Keratinocyte (primary cell): ENCODE measurements at regions not wholly inside any gene's neighbourhood (a gene's known extent, or its start where the extent isn't known, plus 50 kb on each side); places are given as distances from the start of the nearest gene placed in this dataset.

Experiments
- DNase-seq: peaks from one replicate; pipeline ENCODE4 v3.0.0-alpha.2; 2011; ENCODE audit warnings: low read depth, missing footprints, low spot score
- FAIRE-seq: peaks from 2 replicates; lab custom pipeline; 2011; peaks lifted over from hg19 to GRCh38; lab: Jason Lieb, UNC
- H2AFZ ChIP-seq: 2 replicates; pipeline ENCODE4 v1.6.0; 2012; ENCODE audit warnings: low read length, control low read depth, inconsistent platforms; ENCODE audit not compliant: control insufficient read depth
- H3K27ac ChIP-seq: 2 replicates; pipeline ENCODE4 v1.5.1; 2011; ENCODE audit warnings: low read length; ENCODE audit not compliant: control insufficient read depth, insufficient read depth
- H3K27me3 ChIP-seq: 3 replicates; pipeline ENCODE4 v1.6.0; 2011; ENCODE audit warnings: low read length; ENCODE audit not compliant: control insufficient read depth, insufficient read depth; ENCODE audit errors: extremely low read depth
- H3K36me3 ChIP-seq, 2 experiments: 2 replicates in 1 of 2; 3 replicates in 1 of 2; pipeline ENCODE4 v1.5.1; 2011; ENCODE audit warnings: low read length in 2 of 2, mild to moderate bottlenecking in 1 of 2; ENCODE audit not compliant: control insufficient read depth in 2 of 2, insufficient read depth in 2 of 2; ENCODE audit errors: extremely low read depth in 1 of 2
- H3K4me1 ChIP-seq: 3 replicates; pipeline ENCODE4 v1.5.1; 2011; ENCODE audit warnings: low read length; ENCODE audit not compliant: control insufficient read depth, insufficient read depth; ENCODE audit errors: extremely low read depth
- H3K4me2 ChIP-seq: 3 replicates; pipeline ENCODE4 v1.6.0; 2011; ENCODE audit warnings: low read depth, low read length; ENCODE audit not compliant: control insufficient read depth, insufficient read depth; ENCODE audit errors: extremely low read depth
- H3K4me3 ChIP-seq, 3 experiments: fragments of 200-600 bp in 1 of 3; sonication (generic) in 1 of 3; 2 replicates in 2 of 3; 3 replicates in 1 of 3; pipeline ENCODE4 v1.5.1; 2011 to 2016; ENCODE audit warnings: low read length in 3 of 3, mild to moderate bottlenecking in 3 of 3, control low read depth in 2 of 3, inconsistent platforms in 1 of 3, low read depth in 1 of 3, mixed read lengths in 1 of 3, mixed run types in 1 of 3, moderate library complexity in 1 of 3; ENCODE audit not compliant: control insufficient read depth in 2 of 3, insufficient read depth in 2 of 3; ENCODE audit errors: extremely low read depth in 1 of 3
- H3K79me2 ChIP-seq: 2 replicates; pipeline ENCODE4 v1.6.0; 2012; ENCODE audit warnings: low read length; ENCODE audit not compliant: control insufficient read depth, insufficient read depth
- H3K9ac ChIP-seq: 3 replicates; pipeline ENCODE4 v1.6.0; 2011; ENCODE audit warnings: low read length; ENCODE audit not compliant: control insufficient read depth, insufficient read depth; ENCODE audit errors: extremely low read depth
- H3K9me1 ChIP-seq: 3 replicates; pipeline ENCODE4 v1.6.0; 2011; ENCODE audit warnings: low read length; ENCODE audit not compliant: control insufficient read depth, insufficient read depth; ENCODE audit errors: extremely low read depth
- H3K9me3 ChIP-seq: 2 replicates; pipeline ENCODE4 v1.5.1; 2012; ENCODE audit warnings: low read depth, low read length; ENCODE audit not compliant: control insufficient read depth
- H4K20me1 ChIP-seq: 3 replicates; pipeline ENCODE4 v1.6.0; 2011; ENCODE audit warnings: low read length; ENCODE audit not compliant: control insufficient read depth, insufficient read depth; ENCODE audit errors: extremely low read depth
- EZH2 ChIP-seq: IDR thresholded peaks from one replicate; pipeline ENCODE4 v1.6.1; 2012; ENCODE audit warnings: inconsistent platforms, mild to moderate bottlenecking, low read length, moderate library complexity
- dilution Hi-C: fragments of 300-500 bp; cut with MboI; formaldehyde crosslinking; loops from one replicate; pipeline ENCODE4 v1.7.0; 2020; ENCODE audit warnings: low sequenced_read_pairs; ENCODE audit not compliant: extremely low pct_ligation_motif_present
- TF ChIP-seq, protein P1 (sequence below), 3 experiments: IDR thresholded peaks in 1 of 3; conservative IDR thresholded peaks in 1 of 3; optimal IDR thresholded peaks in 1 of 3; 2 replicates in 2 of 3; 3 replicates in 1 of 3; pipeline versions ENCODE3 to v1.5.1; 2011; ENCODE audit warnings: low read length in 3 of 3, mild to moderate bottlenecking in 3 of 3, moderate library complexity in 2 of 3, control low read depth in 1 of 3, inconsistent platforms in 1 of 3; ENCODE audit not compliant: insufficient read depth in 2 of 3; ENCODE audit errors: extremely low read depth in 1 of 3

- dilution Hi-C loops: no loop called here
These were observed 568.9 kb upstream of the ZNF608 start for GRCh38 chr5:125315306-125315705.

GRCh38 chr5:125316391-125316790, 570.0 kb upstream of the ZNF608 start:
- TF ChIP-seq EZH2: no peak
- TF ChIP-seq, protein P1, sequence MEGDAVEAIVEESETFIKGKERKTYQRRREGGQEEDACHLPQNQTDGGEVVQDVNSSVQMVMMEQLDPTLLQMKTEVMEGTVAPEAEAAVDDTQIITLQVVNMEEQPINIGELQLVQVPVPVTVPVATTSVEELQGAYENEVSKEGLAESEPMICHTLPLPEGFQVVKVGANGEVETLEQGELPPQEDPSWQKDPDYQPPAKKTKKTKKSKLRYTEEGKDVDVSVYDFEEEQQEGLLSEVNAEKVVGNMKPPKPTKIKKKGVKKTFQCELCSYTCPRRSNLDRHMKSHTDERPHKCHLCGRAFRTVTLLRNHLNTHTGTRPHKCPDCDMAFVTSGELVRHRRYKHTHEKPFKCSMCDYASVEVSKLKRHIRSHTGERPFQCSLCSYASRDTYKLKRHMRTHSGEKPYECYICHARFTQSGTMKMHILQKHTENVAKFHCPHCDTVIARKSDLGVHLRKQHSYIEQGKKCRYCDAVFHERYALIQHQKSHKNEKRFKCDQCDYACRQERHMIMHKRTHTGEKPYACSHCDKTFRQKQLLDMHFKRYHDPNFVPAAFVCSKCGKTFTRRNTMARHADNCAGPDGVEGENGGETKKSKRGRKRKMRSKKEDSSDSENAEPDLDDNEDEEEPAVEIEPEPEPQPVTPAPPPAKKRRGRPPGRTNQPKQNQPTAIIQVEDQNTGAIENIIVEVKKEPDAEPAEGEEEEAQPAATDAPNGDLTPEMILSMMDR (optimal IDR thresholded peaks at IDR 0.05 in 1 of 3, IDR thresholded peaks at IDR 0.05 in 1 of 3, conservative IDR thresholded peaks at IDR 0.05 in 1 of 3; ENCODE audit: extremely low read depth in 1 of 3, insufficient read depth in 2 of 3, low read length in 3 of 3): no peak
- FAIRE-seq: no peak
- dilution Hi-C loops: no loop called here

More at GRCh38 chr5:125315306-125315705, 568.9 kb upstream of the ZNF608 start:
- DNase-seq (no peak), FAIRE-seq (no peak)
- Histone ChIP-seq H2AFZ (no peak overlapping the region), H3K79me2 (no peaks in the 10 kb centered on the region), H3K27me3 (no peaks in the 10 kb centered on the region), H4K20me1 (no peaks in the 10 kb centered on the region), H3K9me3 (peaks cover 4% of the 10 kb centered on the region), H3K4me2 (no peak overlapping the region), H3K27ac (no peak overlapping the region), H3K4me1 (peaks cover 19% of the 10 kb centered on the region), H3K9ac (no peak overlapping the region), H3K36me3 (no peaks in the 10 kb centered on the region), H3K9me1 (no peaks in the 10 kb centered on the region), H3K4me3 (no peak overlapping the region)
- no peak for TF ChIP-seq EZH2
- TF ChIP-seq, protein P1 (optimal IDR thresholded peaks at IDR 0.05 in 1 of 3, IDR thresholded peaks at IDR 0.05 in 1 of 3, conservative IDR thresholded peaks at IDR 0.05 in 1 of 3; ENCODE audit: extremely low read depth in 1 of 3, insufficient read depth in 2 of 3, low read length in 3 of 3): no peak

More at GRCh38 chr5:125316391-125316790, 570.0 kb upstream of the ZNF608 start:
- no peak overlapping the region for H3K4me3 ChIP-seq
- DNase-seq: no peak
- no peak overlapping the region for H3K4me2 ChIP-seq
- H3K9me1 ChIP-seq: no peaks in the 10 kb centered on the region
- no peak overlapping the region for H3K27ac ChIP-seq
- peaks cover 8% of the 10 kb centered on the region for H3K4me1 ChIP-seq
- H3K79me2 ChIP-seq: no peaks in the 10 kb centered on the region
- no peak overlapping the region for H3K9ac ChIP-seq
- H3K27me3 ChIP-seq: no peaks in the 10 kb centered on the region
- peaks cover 4% of the 10 kb centered on the region for H3K9me3 ChIP-seq
- no peaks in the 10 kb centered on the region for H4K20me1 ChIP-seq
- no peaks in the 10 kb centered on the region for H3K36me3 ChIP-seq
- H2AFZ ChIP-seq: no peak overlapping the region
